Mucosa of descending colon (tissue), 3 donors: ENCODE measurements at regions not wholly inside any gene's neighbourhood (a gene's known extent, or its start where the extent isn't known, plus 50 kb on each side); places are given as distances from the start of the nearest gene placed in this dataset.

Source experiments
- ATAC-seq: fragments of 200-7000 bp; cut with Tn5 transposase; one replicate; pipeline ENCODE4 v1.9.1; 2020; ENCODE audit warnings: mild to moderate bottlenecking, moderate library complexity
- DNase-seq, 3 donors: peaks; one replicate each; pipeline ENCODE4 v3.0.0-alpha.2; 2020
- H3K36me3 ChIP-seq: fragments of 200-600 bp; one replicate; pipeline ENCODE4 v1.8.0; 2021; ENCODE audit warnings: low read depth, mild to moderate bottlenecking
- H3K4me1 ChIP-seq: fragments of 200-600 bp; one replicate; pipeline ENCODE4 v1.8.0; 2021; ENCODE audit warnings: low read depth, mild to moderate bottlenecking
- H3K4me3 ChIP-seq: fragments of 200-600 bp; one replicate; pipeline ENCODE4 v1.8.0; 2021; ENCODE audit warnings: mild to moderate bottlenecking
- H3K9me3 ChIP-seq: fragments of 200-600 bp; one replicate; pipeline ENCODE4 v1.8.0; 2021; ENCODE audit warnings: mild to moderate bottlenecking
- intact Hi-C, 2 donors: fragments of 100-400 bp; cut with DNase I in 1 of 2; cut with micrococcal nuclease in 1 of 2; formaldehyde crosslinking; loops; one replicate each; pipeline versions ENCODE4 v1.11.0 to v1.11.1; 2022; cut with DNase I, micrococcal nuclease
- TF ChIP-seq, protein P1 (sequence below): fragments of 200-600 bp; IDR thresholded peaks from one replicate; pipeline ENCODE4 v1.8.0; 2022; ENCODE audit warnings: antibody characterized with exemption, mild to moderate bottlenecking
- donor health status: DM: no; HTN: no; CAD: no; lungs with moderate emphysema.
- donor health status: DM: no; HTN: no; CAD: no.
- donor health status: DM: no; HTN: yes; CAD: no.

DNA sequence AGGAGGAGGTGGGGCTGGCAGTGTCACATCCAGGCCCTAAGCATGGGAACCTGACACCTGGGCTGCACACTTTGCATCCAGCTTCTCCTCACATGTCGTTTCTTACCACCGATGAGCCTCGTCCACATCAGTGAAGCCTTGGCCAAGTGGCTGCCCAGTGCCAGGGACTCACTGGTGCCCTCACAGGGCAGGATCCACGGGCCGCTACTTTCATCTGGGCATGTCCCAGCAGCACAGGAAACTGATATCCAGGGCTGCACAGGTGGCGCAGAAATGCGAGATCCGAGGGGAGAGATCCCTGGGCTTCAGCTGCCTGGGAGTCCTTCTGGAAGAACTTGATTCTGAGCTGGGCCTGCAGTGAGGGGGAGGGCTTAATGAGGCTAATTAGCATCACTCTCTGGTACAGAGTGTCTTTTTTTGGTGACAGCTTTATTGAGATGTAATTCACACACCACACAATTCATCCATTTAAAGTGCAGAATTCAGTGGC lies 291.6 kb upstream of the HDAC4 start:
- H3K9me3 ChIP-seq: no peaks in the 10 kb centered on the region
- TF ChIP-seq, protein P1, sequence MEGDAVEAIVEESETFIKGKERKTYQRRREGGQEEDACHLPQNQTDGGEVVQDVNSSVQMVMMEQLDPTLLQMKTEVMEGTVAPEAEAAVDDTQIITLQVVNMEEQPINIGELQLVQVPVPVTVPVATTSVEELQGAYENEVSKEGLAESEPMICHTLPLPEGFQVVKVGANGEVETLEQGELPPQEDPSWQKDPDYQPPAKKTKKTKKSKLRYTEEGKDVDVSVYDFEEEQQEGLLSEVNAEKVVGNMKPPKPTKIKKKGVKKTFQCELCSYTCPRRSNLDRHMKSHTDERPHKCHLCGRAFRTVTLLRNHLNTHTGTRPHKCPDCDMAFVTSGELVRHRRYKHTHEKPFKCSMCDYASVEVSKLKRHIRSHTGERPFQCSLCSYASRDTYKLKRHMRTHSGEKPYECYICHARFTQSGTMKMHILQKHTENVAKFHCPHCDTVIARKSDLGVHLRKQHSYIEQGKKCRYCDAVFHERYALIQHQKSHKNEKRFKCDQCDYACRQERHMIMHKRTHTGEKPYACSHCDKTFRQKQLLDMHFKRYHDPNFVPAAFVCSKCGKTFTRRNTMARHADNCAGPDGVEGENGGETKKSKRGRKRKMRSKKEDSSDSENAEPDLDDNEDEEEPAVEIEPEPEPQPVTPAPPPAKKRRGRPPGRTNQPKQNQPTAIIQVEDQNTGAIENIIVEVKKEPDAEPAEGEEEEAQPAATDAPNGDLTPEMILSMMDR: no peak
- DNase-seq: no peak
- H3K4me3 ChIP-seq: no peak overlapping the region
- ATAC-seq: no peak
- no peaks in the 10 kb centered on the region for H3K36me3 ChIP-seq
- no peaks in the 10 kb centered on the region for H3K4me1 ChIP-seq
- intact Hi-C loops: no loop called here

DNA sequence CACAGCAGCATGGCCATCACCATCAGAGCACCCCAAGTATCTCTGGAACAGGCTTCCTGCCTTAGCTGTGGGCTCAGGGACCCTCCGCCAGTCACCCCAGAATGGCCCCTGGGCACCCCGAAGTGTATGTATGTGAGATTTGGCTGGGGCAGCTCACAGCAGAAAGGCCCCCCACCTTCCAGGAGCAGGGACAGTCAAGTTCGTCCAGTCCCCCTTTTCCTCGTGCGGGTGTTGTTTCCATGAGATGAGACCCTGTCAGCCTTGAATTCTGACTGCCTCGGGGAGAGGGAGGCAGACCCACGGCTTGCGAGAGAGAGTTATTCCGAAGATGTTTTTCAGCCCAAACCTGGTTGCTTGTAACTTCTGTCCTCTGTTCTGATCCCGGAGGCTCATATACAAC lies 290.9 kb upstream of the HDAC4 start:
- Histone ChIP-seq H3K4me3 (no peak overlapping the region), H3K9me3 (no peaks in the 10 kb centered on the region), H3K36me3 (no peaks in the 10 kb centered on the region), H3K4me1 (no peaks in the 10 kb centered on the region)
- ATAC-seq: no peak
- intact Hi-C loops: no loop called here
- no peak for DNase-seq
- TF ChIP-seq, protein P1: no peak

DNA sequence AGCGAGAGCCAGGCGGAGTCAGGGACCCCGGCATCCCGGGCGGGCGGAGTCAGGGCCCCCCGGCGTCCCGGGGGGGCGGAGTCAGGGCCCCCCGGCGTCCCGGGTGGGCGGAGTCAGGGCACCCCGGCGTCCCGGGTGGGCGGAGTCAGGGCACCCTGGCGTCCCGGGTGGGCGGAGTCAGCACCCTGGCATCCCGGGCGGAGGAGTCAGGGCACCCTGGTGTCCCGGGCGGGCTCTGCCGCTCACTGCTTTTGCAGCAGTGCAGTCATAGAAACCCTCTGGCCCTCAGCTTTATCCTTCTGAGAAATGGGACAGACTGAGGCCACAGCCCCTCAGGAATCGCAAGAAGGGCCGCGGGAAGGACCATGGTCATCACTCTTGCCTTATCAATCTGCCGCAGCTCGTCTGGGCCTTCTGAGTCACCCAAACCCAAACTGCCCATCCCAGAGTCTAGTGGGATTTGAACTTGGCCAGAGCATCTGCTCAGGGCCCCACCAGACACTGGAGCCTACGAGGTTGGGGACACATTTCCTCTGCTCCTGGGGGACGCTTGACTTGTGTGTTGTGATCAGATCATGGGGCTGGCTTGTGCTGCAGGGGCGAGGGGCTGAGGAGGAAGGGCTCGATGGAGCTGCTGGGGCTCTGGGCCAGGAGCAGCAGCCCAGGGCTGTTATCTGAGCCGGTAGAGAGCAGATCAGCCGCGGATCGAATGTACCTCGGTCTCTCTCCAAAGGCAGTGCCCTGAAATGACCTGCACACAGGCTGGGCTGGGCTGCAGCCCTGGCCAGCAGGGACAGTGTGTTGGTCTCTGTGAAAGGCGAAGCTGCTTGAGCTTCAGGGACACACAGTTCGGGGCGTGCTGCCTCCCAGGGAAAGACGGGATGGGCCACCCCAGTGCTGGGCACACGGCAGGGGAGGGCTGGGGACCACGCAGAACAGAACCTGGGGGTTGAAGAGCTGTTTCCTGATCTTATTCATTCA lies 290.1 kb upstream of the HDAC4 start:
- Histone ChIP-seq H3K9me3 (no peaks in the 10 kb centered on the region), H3K36me3 (no peaks in the 10 kb centered on the region), H3K4me1 (no peaks in the 10 kb centered on the region), H3K4me3 (no peak overlapping the region)
- ATAC-seq (no peak), DNase-seq (no peak)
- TF ChIP-seq, protein P1: no peak
- intact Hi-C loops: no loop called here

DNA sequence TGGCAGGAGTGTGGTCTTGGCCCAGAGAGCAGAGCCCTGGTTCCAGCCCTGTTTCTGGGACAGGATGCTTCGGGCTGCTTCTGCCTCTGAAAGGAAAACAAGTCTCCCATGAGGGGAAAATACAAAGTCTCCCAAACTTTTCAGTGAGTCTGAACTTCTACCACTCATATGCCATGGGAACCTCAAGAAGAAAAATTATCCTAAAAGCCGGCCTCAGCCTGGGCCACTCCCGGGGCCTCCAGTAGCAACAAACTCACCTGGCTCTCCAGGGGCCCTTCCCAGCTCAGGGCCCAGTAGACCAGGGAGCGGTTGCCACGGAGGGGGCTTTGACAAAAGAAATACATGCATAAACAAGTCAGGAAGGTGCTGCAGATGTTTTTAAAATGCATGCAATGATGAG lies 289.2 kb upstream of the HDAC4 start:
- intact Hi-C loops: no loop called here
- no peak for DNase-seq
- Histone ChIP-seq H3K36me3 (no peaks in the 10 kb centered on the region), H3K4me1 (no peaks in the 10 kb centered on the region), H3K4me3 (no peak overlapping the region), H3K9me3 (no peaks in the 10 kb centered on the region)
- TF ChIP-seq, protein P1: no peak
- ATAC-seq: no peak

DNA sequence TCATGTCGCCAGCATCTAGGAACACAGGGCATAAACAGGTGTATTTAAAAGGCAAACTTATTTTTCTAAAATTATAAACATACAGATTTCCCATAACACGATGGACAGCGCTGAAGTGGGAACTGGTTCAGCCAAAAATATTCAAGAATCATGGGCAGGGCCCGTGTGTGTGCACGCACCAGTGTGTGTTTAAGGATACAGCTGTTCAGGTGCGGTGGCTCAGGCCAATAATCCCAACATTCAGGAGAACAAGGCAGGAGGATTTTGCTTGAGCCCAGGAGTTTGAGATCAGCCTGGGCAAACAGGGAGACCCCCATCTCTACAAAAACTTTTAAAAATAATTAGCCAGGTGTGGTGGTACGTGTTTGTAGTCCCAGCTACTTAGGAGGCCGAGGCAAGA lies 288.6 kb upstream of the HDAC4 start:
- no peaks in the 10 kb centered on the region for H3K9me3 ChIP-seq
- TF ChIP-seq, protein P1: no peak
- H3K4me3 ChIP-seq: no peak overlapping the region
- intact Hi-C loops: no loop called here
- H3K4me1 ChIP-seq: no peaks in the 10 kb centered on the region
- no peaks in the 10 kb centered on the region for H3K36me3 ChIP-seq
- DNase-seq: no peak
- no peak for ATAC-seq
